HEK293 (cell line): ENCODE measurements at regions not wholly inside any gene's neighbourhood (a gene's known extent, or its start where the extent isn't known, plus 50 kb on each side); places are given as distances from the start of the nearest gene placed in this dataset.
A peak's percentile ranks its signal among the peaks of the same experiment; 100 is the strongest.

Source experiments
- CTCF ChIA-PET: fragments of 350-600 bp; formaldehyde crosslinking; extraction: SDS; loops from one replicate; lab custom pipeline; 2021; ENCODE audit warnings: antibody characterized with exemption; lab: Yijun Ruan, JAX
- POLR2A ChIA-PET: fragments of 300-600 bp; formaldehyde crosslinking; extraction: SDS; loops from one replicate; lab custom pipeline; 2020; ENCODE audit warnings: antibody characterized with exemption, inconsistent platforms; lab: Yijun Ruan, JAX
- H3K27ac ChIP-seq: fragments of 200-500 bp; sonication (Bioruptor generic); 2 replicates; pipeline ENCODE4 v1.5.1; 2014; ENCODE audit warnings: low read depth, low read length, control low read depth, inconsistent platforms; ENCODE audit errors: extremely low read depth
- H3K36me3 ChIP-seq, 2 experiments: fragments of 200-500 bp in 1 of 2; sonication (Bioruptor generic) in 1 of 2; 1 replicate in 1 of 2; 2 replicates in 1 of 2; pipeline ENCODE4 v1.5.1; 2014 to 2017; ENCODE audit warnings: inconsistent platforms in 2 of 2, low read length in 2 of 2; ENCODE audit not compliant: control insufficient read depth in 2 of 2, insufficient read depth in 1 of 2
- H3K4me1 ChIP-seq: fragments of 200-500 bp; sonication (Bioruptor generic); 2 replicates; pipeline ENCODE4 v1.5.1; 2014; ENCODE audit warnings: mild to moderate bottlenecking, low read length, inconsistent platforms; ENCODE audit not compliant: control insufficient read depth, insufficient read depth
- H3K4me3 ChIP-seq: 2 replicates; pipeline ENCODE4 v1.5.1; 2011; ENCODE audit warnings: low read depth, mild to moderate bottlenecking, control low read depth, low read length, moderate library complexity
- H3K9me3 ChIP-seq: fragments of 200-500 bp; sonication (Bioruptor generic); 2 replicates; pipeline ENCODE4 v1.5.1; 2014; ENCODE audit warnings: low read depth, low read length, inconsistent platforms; ENCODE audit not compliant: control insufficient read depth, insufficient read depth
- ATF2 ChIP-seq: fragments of 450-650 bp; formaldehyde crosslinking; IDR thresholded peaks from 2 replicates; pipeline ENCODE4 v1.5.1; 2016; ENCODE audit warnings: missing biosample characterization, missing genetic modification characterization, low read depth
- EGR2 ChIP-seq: fragments of 450-650 bp; formaldehyde crosslinking; IDR thresholded peaks from 2 replicates; pipeline ENCODE4 v1.5.1; 2016; ENCODE audit warnings: low read depth, missing biosample characterization, missing genetic modification characterization
- GFI1B ChIP-seq: fragments of 450-650 bp; formaldehyde crosslinking; IDR thresholded peaks from 2 replicates; pipeline ENCODE4 v1.5.1; 2016; ENCODE audit warnings: missing biosample characterization, missing genetic modification characterization
- GLIS2 ChIP-seq: fragments of 450-650 bp; formaldehyde crosslinking; IDR thresholded peaks from 2 replicates; pipeline ENCODE4 v1.5.1; 2016; ENCODE audit warnings: missing biosample characterization, missing genetic modification characterization
- HOXA7 ChIP-seq: sonication (generic); formaldehyde crosslinking; IDR thresholded peaks from 2 replicates; pipeline ENCODE4 v1.8.1; 2022; ENCODE audit warnings: missing genetic modification reagents, borderline replicate concordance
- HOXD13 ChIP-seq: sonication (generic); formaldehyde crosslinking; IDR thresholded peaks from 2 replicates; pipeline ENCODE4 v1.8.0; 2022; ENCODE audit warnings: missing genetic modification reagents, borderline replicate concordance
- PRDM6 ChIP-seq: fragments of 450-650 bp; formaldehyde crosslinking; IDR thresholded peaks from 2 replicates; pipeline ENCODE4 v1.5.1; 2017; ENCODE audit warnings: missing biosample characterization, missing genetic modification characterization
- SP7 ChIP-seq: fragments of 450-650 bp; formaldehyde crosslinking; IDR thresholded peaks from 2 replicates; pipeline ENCODE4 v1.5.1; 2016; ENCODE audit warnings: missing biosample characterization, missing genetic modification characterization
- ZBTB11 ChIP-seq: fragments of 450-650 bp; formaldehyde crosslinking; conservative IDR thresholded peaks from 2 replicates; pipeline ENCODE4 v1.5.1; 2016; ENCODE audit warnings: low read depth, missing biosample characterization, missing genetic modification characterization
- ZFHX2 ChIP-seq: fragments of 450-650 bp; formaldehyde crosslinking; conservative IDR thresholded peaks from 2 replicates; pipeline ENCODE4 v1.5.1; 2016; ENCODE audit warnings: missing biosample characterization, missing genetic modification characterization
- ZNF175 ChIP-seq: fragments of 450-650 bp; formaldehyde crosslinking; IDR thresholded peaks from 2 replicates; pipeline ENCODE4 v1.5.1; 2016; ENCODE audit warnings: missing biosample characterization, missing genetic modification characterization
- ZNF280D ChIP-seq: fragments of 450-650 bp; formaldehyde crosslinking; IDR thresholded peaks from 2 replicates; pipeline ENCODE4 v1.5.1; 2016; ENCODE audit warnings: missing biosample characterization, missing genetic modification characterization
- ZNF404 ChIP-seq: fragments of 450-650 bp; formaldehyde crosslinking; IDR thresholded peaks from 2 replicates; pipeline ENCODE4 v1.5.1; 2017; ENCODE audit warnings: missing biosample characterization, missing genetic modification characterization
- ZNF423 ChIP-seq: fragments of 450-650 bp; formaldehyde crosslinking; IDR thresholded peaks from 2 replicates; pipeline ENCODE4 v1.5.1; 2016; ENCODE audit warnings: missing biosample characterization, missing genetic modification characterization
- ZNF530 ChIP-seq: fragments of 450-650 bp; formaldehyde crosslinking; IDR thresholded peaks from 2 replicates; pipeline ENCODE4 v1.5.1; 2016; ENCODE audit warnings: low read depth, missing biosample characterization, missing genetic modification characterization
- ZNF623 ChIP-seq: fragments of 450-650 bp; formaldehyde crosslinking; IDR thresholded peaks from 2 replicates; pipeline ENCODE4 v1.5.1; 2016; ENCODE audit warnings: missing biosample characterization, missing genetic modification characterization
- ZNF701 ChIP-seq: fragments of 450-650 bp; formaldehyde crosslinking; IDR thresholded peaks from 2 replicates; pipeline ENCODE4 v1.5.1; 2016; ENCODE audit warnings: missing biosample characterization, missing genetic modification characterization
- ZNF791 ChIP-seq: fragments of 450-650 bp; formaldehyde crosslinking; IDR thresholded peaks from 2 replicates; pipeline ENCODE4 v1.5.1; 2016; ENCODE audit warnings: missing biosample characterization, missing genetic modification characterization
- ZNF830 ChIP-seq: fragments of 450-650 bp; IDR thresholded peaks from 2 replicates; pipeline ENCODE4 v1.5.0; 2018; ENCODE audit warnings: missing biosample characterization, missing genetic modification characterization, low read depth, mild to moderate bottlenecking, moderate library complexity
- ZNF837 ChIP-seq: fragments of 450-650 bp; formaldehyde crosslinking; IDR thresholded peaks from 2 replicates; pipeline ENCODE4 v1.5.1; 2016; ENCODE audit warnings: missing biosample characterization, missing genetic modification characterization

GRCh38 chr7:41130561-41131236, 572.2 kb downstream of the INHBA start:
- no peak overlapping the region for H3K27ac ChIP-seq
- TF ChIP-seq HOXA7 (CRISPR knock-in tag), result no peak
- TF ChIP-seq ZNF791 (tag by site-specific recombination), result no peak
- TF ChIP-seq ZNF830, result no peak
- no peak for TF ChIP-seq ZBTB11 (tag by site-specific recombination)
- TF ChIP-seq EGR2 (tag by site-specific recombination), result peak; percentile 39; the same call in 1 of the 2 replicates
- TF ChIP-seq ZNF701 (tag by site-specific recombination), result no peak
- TF ChIP-seq GLIS2 (tag by site-specific recombination), result no peak
- TF ChIP-seq GFI1B, result no peak
- no peak for TF ChIP-seq ZNF530 (tag by site-specific recombination)
- TF ChIP-seq ZFHX2, result 0 out of 2 replicates have a peak, but pooled peaks have one; percentile 13
- TF ChIP-seq ZNF280D, result no peak
- no peak overlapping the region for H3K4me3 ChIP-seq
- H3K9me3 ChIP-seq, result no peaks in the 10 kb centered on the region
- ChIA-PET POLR2A (no interaction called here), CTCF (interaction anchor here (0.6 to 1.2 kb wide), 2 partner anchors 15 to 600 kb away, joined by 3 to 4 read pairs; no protein-coding TSS in a partner anchor)
- no peaks in the 10 kb centered on the region for H3K36me3 ChIP-seq
- peaks cover 10% of the 10 kb centered on the region for H3K4me1 ChIP-seq

DNA sequence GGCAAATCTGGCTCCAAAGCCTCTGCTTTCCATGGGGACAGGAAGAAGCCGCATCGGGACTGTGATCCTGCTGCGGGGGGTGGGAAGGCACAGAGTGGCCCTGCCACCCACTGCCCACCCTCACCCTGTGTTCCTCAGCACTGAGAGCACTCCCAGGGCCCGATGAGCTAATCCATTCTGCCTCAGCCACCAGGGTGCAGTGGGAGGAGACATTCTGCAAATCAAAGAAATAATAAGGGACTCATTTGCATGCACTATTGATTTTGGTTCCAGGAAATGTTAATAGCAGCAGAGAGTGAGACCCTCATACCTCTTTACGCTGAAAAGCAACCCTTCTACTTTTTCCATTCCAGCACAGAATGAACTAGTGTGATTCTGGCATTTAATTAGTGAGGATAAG, 572.8 kb downstream of the INHBA start:
- Histone ChIP-seq H3K4me1 (peaks cover 10% of the 10 kb centered on the region), H3K4me3 (no peak overlapping the region), H3K36me3 (no peaks in the 10 kb centered on the region), H3K27ac (no peak overlapping the region), H3K9me3 (no peaks in the 10 kb centered on the region)
- ChIA-PET CTCF (interaction anchor here (1.2 kb wide), 1 partner anchor 14 kb away, joined by 4 read pairs; no protein-coding TSS in a partner anchor), POLR2A (no interaction called here)
- TF ChIP-seq ZFHX2, result 0 out of 2 replicates have a peak, but pooled peaks have one; percentile 33
- no peak for TF ChIP-seq ZNF623 (tag by site-specific recombination)
- no peak for TF ChIP-seq ZNF837 (tag by site-specific recombination)
- TF ChIP-seq EGR2 (tag by site-specific recombination), result peak; percentile 24; the same call in 1 of the 2 replicates

DNA sequence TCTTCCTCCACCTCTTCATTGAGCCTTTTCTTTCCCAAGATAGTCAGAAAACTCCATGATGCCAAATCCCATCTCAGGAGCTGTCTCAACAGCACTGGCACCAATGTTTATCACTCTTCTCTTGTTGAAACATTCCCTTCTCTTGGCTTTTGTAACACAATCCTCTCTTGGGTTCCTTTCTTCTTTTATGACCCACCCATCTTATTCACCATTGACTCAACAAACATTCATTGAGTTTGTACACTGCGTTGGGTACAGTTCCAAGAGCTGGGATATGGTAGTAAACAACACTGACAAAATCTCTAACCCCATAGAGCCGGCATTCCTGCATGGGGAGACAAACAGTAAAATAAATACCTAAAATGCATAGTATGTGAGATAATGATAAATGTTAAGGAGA, 577.5 kb downstream of the INHBA start:
- Histone ChIP-seq H3K36me3 (no peaks in the 10 kb centered on the region), H3K9me3 (no peaks in the 10 kb centered on the region), H3K27ac (no peak overlapping the region), H3K4me1 (no peaks in the 10 kb centered on the region; the same call in 1 of the 2 replicates), H3K4me3 (no peak overlapping the region)
- TF ChIP-seq ZNF423 (tag by site-specific recombination) (no peak), ZNF404 (tag by site-specific recombination) (no peak), HOXD13 (CRISPR knock-in tag) (no peak), ZNF175 (tag by site-specific recombination) (no peak), ATF2 (no peak), PRDM6 (tag by site-specific recombination) (no peak), SP7 (tag by site-specific recombination) (no peak)
- ChIA-PET CTCF (no interaction called here), POLR2A (no interaction called here)
